BJ (cell line): ENCODE measurements at regions not wholly inside any gene's neighbourhood (a gene's known extent, or its start where the extent isn't known, plus 50 kb on each side); places are given as distances from the start of the nearest gene placed in this dataset.

Source experiments
- CTCF ChIA-PET: fragments of 350-600 bp; formaldehyde crosslinking; extraction: SDS; loops from one replicate; lab custom pipeline; 2021; ENCODE audit warnings: antibody characterized with exemption, inconsistent platforms; lab: Yijun Ruan, JAX
- POLR2A ChIA-PET: fragments of 300-600 bp; sonication (Branson Sonifier 250); formaldehyde crosslinking; extraction: SDS; loops from one replicate; lab custom pipeline; 2021; ENCODE audit warnings: antibody characterized with exemption; lab: Charles Lee
- DNase-seq: peaks from one replicate; pipeline ENCODE4 v3.0.0-alpha.2; 2011; ENCODE audit warnings: low read depth
- H3K27me3 ChIP-seq: 2 replicates; pipeline ENCODE4 v1.6.0; 2011; ENCODE audit warnings: low read length; ENCODE audit not compliant: control insufficient read depth, insufficient read depth
- H3K36me3 ChIP-seq: 2 replicates; pipeline ENCODE4 v1.5.1; 2011; ENCODE audit warnings: low read length; ENCODE audit not compliant: control insufficient read depth, insufficient read depth
- H3K4me3 ChIP-seq: 2 replicates; pipeline ENCODE4 v1.5.1; 2011; ENCODE audit warnings: low read depth, mild to moderate bottlenecking, control low read depth, low read length
- CTCF ChIP-seq: IDR thresholded peaks from 2 replicates; pipeline ENCODE4 v1.5.1; 2011; ENCODE audit warnings: low read depth, mild to moderate bottlenecking, control low read depth, inconsistent platforms, low read length, moderate library complexity; ENCODE audit not compliant: insufficient read depth

DNA sequence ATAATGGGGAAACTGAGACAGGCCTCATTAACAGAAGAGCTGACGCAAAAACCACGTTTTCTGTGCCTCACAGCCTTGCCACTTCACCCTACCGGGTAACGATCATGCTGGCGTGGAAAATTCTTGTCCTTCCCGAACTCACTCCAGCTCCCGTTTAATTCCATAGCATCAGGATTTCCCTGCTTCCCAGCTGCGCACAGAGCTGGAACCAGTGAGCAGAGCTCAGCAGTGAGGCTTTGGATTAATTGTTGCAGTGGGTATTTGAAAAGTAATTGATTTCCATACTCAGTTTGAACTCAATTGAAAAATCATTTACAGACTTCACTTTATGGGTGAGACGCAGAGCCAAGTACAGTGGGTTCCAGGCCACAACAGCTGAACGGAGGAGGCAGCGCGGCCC is 199.0 kb upstream of the ADAMTS16 start:
- TF ChIP-seq CTCF = no peak
- H3K36me3 ChIP-seq = no peaks in the 10 kb centered on the region
- no peak overlapping the region for H3K4me3 ChIP-seq
- DNase-seq = no peak
- ChIA-PET POLR2A (no interaction called here), CTCF (interaction anchor here (0.6 to 1.9 kb wide), 6 partner anchors 10 to 97 kb away, joined by 3 to 8 read pairs (median 6); no protein-coding TSS in a partner anchor)
- H3K27me3 ChIP-seq = no peaks in the 10 kb centered on the region

- no peak overlapping the region for H3K4me3 ChIP-seq
- H3K27me3 ChIP-seq = no peaks in the 10 kb centered on the region
- ChIA-PET CTCF (interaction anchor here (0.7 to 1.9 kb wide), 4 partner anchors 9 to 62 kb away, joined by 3 to 8 read pairs (median 6); no protein-coding TSS in a partner anchor), POLR2A (no interaction called here)
- H3K36me3 ChIP-seq = no peaks in the 10 kb centered on the region
- no peak for DNase-seq
- TF ChIP-seq CTCF = peak; percentile 80
Measured at GRCh38 chr5:4941957-4942830, 197.9 kb upstream of the ADAMTS16 start.

DNA sequence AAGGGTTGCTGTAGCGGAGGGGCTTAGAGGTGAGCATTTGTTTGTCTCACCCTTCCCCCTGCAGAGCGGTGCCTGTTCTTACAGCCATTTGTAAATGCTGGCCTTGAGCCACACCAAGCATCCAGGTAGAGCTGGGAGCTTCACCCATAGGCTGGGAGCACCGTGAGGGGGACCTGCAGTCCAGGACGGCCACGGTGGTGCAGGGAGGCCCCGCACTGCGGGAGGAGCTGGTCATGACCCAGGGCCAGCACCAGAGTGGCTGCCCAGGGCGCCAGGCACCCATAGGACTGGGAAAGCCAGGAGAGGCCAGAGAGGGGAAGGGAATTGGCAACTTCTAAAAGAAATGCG is 197.3 kb upstream of the ADAMTS16 start:
- Histone ChIP-seq H3K4me3 (no peak overlapping the region), H3K27me3 (no peaks in the 10 kb centered on the region), H3K36me3 (no peaks in the 10 kb centered on the region)
- no peak for TF ChIP-seq CTCF
- ChIA-PET POLR2A (no interaction called here), CTCF (no interaction called here)
- DNase-seq = no peak

- no peak for TF ChIP-seq CTCF
- Histone ChIP-seq H3K4me3 (no peak overlapping the region), H3K27me3 (no peaks in the 10 kb centered on the region), H3K36me3 (no peaks in the 10 kb centered on the region)
- DNase-seq = no peak
- ChIA-PET POLR2A (no interaction called here), CTCF (interaction anchor here (2.7 kb wide), 1 partner anchor 65 kb away, joined by 12 read pairs; no protein-coding TSS in a partner anchor)
Measured at GRCh38 chr5:4945296-4945695, 194.8 kb upstream of the ADAMTS16 start.

- no peak for TF ChIP-seq CTCF
- CTCF ChIA-PET = interaction anchor here (1.1 to 2.7 kb wide), 2 partner anchors 16 to 67 kb away, joined by 3 to 12 read pairs; no protein-coding TSS in a partner anchor
- no peaks in the 10 kb centered on the region for H3K36me3 ChIP-seq
- H3K27me3 ChIP-seq = no peaks in the 10 kb centered on the region
- no peak for DNase-seq
- POLR2A ChIA-PET = no interaction called here
- no peak overlapping the region for H3K4me3 ChIP-seq
Measured at GRCh38 chr5:4947106-4947505, 193.0 kb upstream of the ADAMTS16 start.
